Astrocyte of the hippocampus (primary cell): ENCODE measurements at regions not wholly inside any gene's neighbourhood (a gene's known extent, or its start where the extent isn't known, plus 50 kb on each side); places are given as distances from the start of the nearest gene placed in this dataset.
"Not testable (repeated sequence)": the region's sequence is repeated elsewhere in the genome, so short reads cannot be mapped to it uniquely, and the experiment has no call there.

Source experiments
- DNase-seq: peaks from one replicate; pipeline ENCODE4 v3.0.0; 2011; ENCODE audit warnings: low read depth, low spot score

GRCh38 chr15:31217566-31218270 lies 108.9 kb upstream of the KLF13 start:
- DNase-seq: no peak

GRCh38 chr15:31219221-31219620 lies 107.4 kb upstream of the KLF13 start:
- no peak for DNase-seq

- no peak for DNase-seq
These were observed 104.6 kb upstream of the KLF13 start for GRCh38 chr15:31221936-31222515.

GRCh38 chr15:31222773-31223341 lies 103.8 kb upstream of the KLF13 start:
- DNase-seq: no peak

- no peak for DNase-seq
These were observed 102.9 kb upstream of the KLF13 start for GRCh38 chr15:31223478-31224350.

- not testable (repeated sequence) for DNase-seq
These were observed 102.0 kb upstream of the KLF13 start for GRCh38 chr15:31224661-31225060.

- no peak for DNase-seq
These were observed 101.2 kb upstream of the KLF13 start for GRCh38 chr15:31225356-31225955.

GRCh38 chr15:31226021-31226420 lies 100.6 kb upstream of the KLF13 start:
- DNase-seq: no peak

- DNase-seq: no peak
These were observed 99.4 kb upstream of the KLF13 start for GRCh38 chr15:31227235-31227634.

GRCh38 chr15:31228011-31228484 lies 98.6 kb upstream of the KLF13 start:
- no peak for DNase-seq

- DNase-seq: peak; percentile 25
These were observed 97.4 kb upstream of the KLF13 start for GRCh38 chr15:31228980-31229826.

- no peak for DNase-seq
These were observed 95.8 kb upstream of the KLF13 start for GRCh38 chr15:31230630-31231485.

- DNase-seq: no peak
These were observed 91.8 kb upstream of the KLF13 start for GRCh38 chr15:31234815-31235214.

GRCh38 chr15:31235311-31236183 lies 91.1 kb upstream of the KLF13 start:
- peak; percentile 55 for DNase-seq

GRCh38 chr15:31236184-31237042 lies 90.2 kb upstream of the KLF13 start:
- DNase-seq: peak; percentile 96

- no peak for DNase-seq
These were observed 89.7 kb upstream of the KLF13 start for GRCh38 chr15:31237043-31237324.

GRCh38 chr15:31238906-31239305 lies 87.7 kb upstream of the KLF13 start:
- DNase-seq: no peak

GRCh38 chr15:31239409-31239808 lies 87.2 kb upstream of the KLF13 start:
- no peak for DNase-seq
